Activated CD4-positive, CD25-positive, alpha-beta regulatory T cell treated with anti-CD3 and anti-CD28 coated beads, Interleukin-2, amount 50 U/mL, for 16 hours (primary cell): ENCODE measurements at regions not wholly inside any gene's neighbourhood (a gene's known extent, or its start where the extent isn't known, plus 50 kb on each side); places are given as distances from the start of the nearest gene placed in this dataset.
"Not testable (repeated sequence)": the region's sequence is repeated elsewhere in the genome, so short reads cannot be mapped to it uniquely, and the experiment has no call there.

Source experiments
- DNase-seq: peaks from one replicate; pipeline ENCODE4 v3.0.0-alpha.2; 2020; ENCODE audit warnings: low read depth, low spot score

- DNase-seq = not testable (repeated sequence)
These were observed 187.3 kb downstream of the CHIC2 start for GRCh38 chr4:53877096-53877495.

- no peak for DNase-seq
These were observed 198.3 kb downstream of the CHIC2 start for GRCh38 chr4:53866055-53866454.

GRCh38 chr4:53865054-53865453, 199.4 kb downstream of the CHIC2 start:
- no peak for DNase-seq

GRCh38 chr4:53863736-53864365, 200.6 kb downstream of the CHIC2 start:
- no peak for DNase-seq

GRCh38 chr4:53863158-53863557, 201.2 kb downstream of the CHIC2 start:
- no peak for DNase-seq

- DNase-seq = no peak
These were observed 202.4 kb downstream of the CHIC2 start for GRCh38 chr4:53861856-53862610.

GRCh38 chr4:53859305-53859704, 205.1 kb downstream of the CHIC2 start:
- no peak for DNase-seq

GRCh38 chr4:53858744-53859143, 205.7 kb downstream of the CHIC2 start:
- DNase-seq = no peak

- DNase-seq = no peak
These were observed 208.7 kb downstream of the CHIC2 start for GRCh38 chr4:53855581-53856250.

GRCh38 chr4:53854991-53855568, 209.3 kb downstream of the CHIC2 start:
- no peak for DNase-seq

- no peak for DNase-seq
These were observed 212.1 kb downstream of the CHIC2 start for GRCh38 chr4:53852343-53852742.

- no peak for DNase-seq
These were observed 216.4 kb downstream of the CHIC2 start for GRCh38 chr4:53847965-53848364.

GRCh38 chr4:53844551-53844950, 219.9 kb downstream of the CHIC2 start:
- no peak for DNase-seq

- DNase-seq = no peak
These were observed 220.3 kb downstream of the CHIC2 start for GRCh38 chr4:53844133-53844532.

- DNase-seq = no peak
These were observed 222.7 kb downstream of the CHIC2 start for GRCh38 chr4:53841711-53842110.

- no peak for DNase-seq
These were observed 223.8 kb downstream of the CHIC2 start for GRCh38 chr4:53840643-53841042.

GRCh38 chr4:53833302-53834003, 231.0 kb downstream of the CHIC2 start:
- DNase-seq = not testable (repeated sequence)

GRCh38 chr4:53832549-53832948, 231.9 kb downstream of the CHIC2 start:
- no peak for DNase-seq

GRCh38 chr4:53830511-53830910, 233.9 kb downstream of the CHIC2 start:
- DNase-seq = no peak

GRCh38 chr4:53821179-53821851, 230.0 kb upstream of the LNX1 start:
- DNase-seq = no peak

GRCh38 chr4:53818104-53818503, 226.8 kb upstream of the LNX1 start:
- no peak for DNase-seq
